HG02885 (cell line): ENCODE measurements at regions not wholly inside any gene's neighbourhood (a gene's known extent, or its start where the extent isn't known, plus 50 kb on each side); places are given as distances from the start of the nearest gene placed in this dataset.

ENCODE experiments used
- ATAC-seq: cut with Tn5 transposase; IDR thresholded peaks from one replicate; pipeline ENCODE4 v1.9.1; 2021; ENCODE audit warnings: mild to moderate bottlenecking; ENCODE audit not compliant: unreplicated experiment, poor library complexity

GRCh38 chr14:53531730-53532129 is 378.6 kb upstream of the DDHD1 start:
- no peak for ATAC-seq

GRCh38 chr14:53531156-53531555 is 378.0 kb upstream of the DDHD1 start:
- no peak for ATAC-seq

- no peak for ATAC-seq
Observed at GRCh38 chr14:53529519-53529918, 376.4 kb upstream of the DDHD1 start.

GRCh38 chr14:53528185-53528671 is 375.1 kb upstream of the DDHD1 start:
- ATAC-seq = no peak

- ATAC-seq = no peak
Observed at GRCh38 chr14:53526200-53526599, 373.1 kb upstream of the DDHD1 start.

- ATAC-seq = no peak
Observed at GRCh38 chr14:53525608-53526007, 372.5 kb upstream of the DDHD1 start.

GRCh38 chr14:53524391-53524790 is 371.3 kb upstream of the DDHD1 start:
- no peak for ATAC-seq

GRCh38 chr14:53523226-53523625 is 370.1 kb upstream of the DDHD1 start:
- no peak for ATAC-seq

- ATAC-seq = no peak
Observed at GRCh38 chr14:53520078-53520928, 367.2 kb upstream of the DDHD1 start.

GRCh38 chr14:53519137-53519536 is 366.0 kb upstream of the DDHD1 start:
- ATAC-seq = no peak

GRCh38 chr14:53517270-53517960 is 364.3 kb upstream of the DDHD1 start:
- no peak for ATAC-seq

GRCh38 chr14:53516261-53516774 is 363.2 kb upstream of the DDHD1 start:
- ATAC-seq = no peak

- ATAC-seq = no peak
Observed at GRCh38 chr14:53515276-53515675, 362.2 kb upstream of the DDHD1 start.

- no peak for ATAC-seq
Observed at GRCh38 chr14:53514197-53514596, 361.1 kb upstream of the DDHD1 start.

GRCh38 chr14:53510281-53510912 is 357.3 kb upstream of the DDHD1 start:
- no peak for ATAC-seq

- no peak for ATAC-seq
Observed at GRCh38 chr14:53509276-53510244, 356.4 kb upstream of the DDHD1 start.

GRCh38 chr14:53501361-53502211 is 348.5 kb upstream of the DDHD1 start:
- no peak for ATAC-seq

GRCh38 chr14:53500191-53500590 is 347.1 kb upstream of the DDHD1 start:
- ATAC-seq = no peak

- ATAC-seq = no peak
Observed at GRCh38 chr14:53496668-53497067, 343.5 kb upstream of the DDHD1 start.
